NCI-H2196 (cell line): ENCODE measurements at regions not wholly inside any gene's neighbourhood (a gene's known extent, or its start where the extent isn't known, plus 50 kb on each side); places are given as distances from the start of the nearest gene placed in this dataset.
"Not testable (repeated sequence)": the region's sequence is repeated elsewhere in the genome, so short reads cannot be mapped to it uniquely, and the experiment has no call there.

Source experiments
- DNase-seq: peaks from one replicate; lab custom pipeline; 2025; ENCODE audit not compliant: unreplicated experiment; lab: John Stamatoyannopoulos, UW

- DNase-seq, result not testable (repeated sequence)
These were observed 51.6 kb upstream of the MAP4K4 start for GRCh38 chr2:101645886-101646285.

DNA sequence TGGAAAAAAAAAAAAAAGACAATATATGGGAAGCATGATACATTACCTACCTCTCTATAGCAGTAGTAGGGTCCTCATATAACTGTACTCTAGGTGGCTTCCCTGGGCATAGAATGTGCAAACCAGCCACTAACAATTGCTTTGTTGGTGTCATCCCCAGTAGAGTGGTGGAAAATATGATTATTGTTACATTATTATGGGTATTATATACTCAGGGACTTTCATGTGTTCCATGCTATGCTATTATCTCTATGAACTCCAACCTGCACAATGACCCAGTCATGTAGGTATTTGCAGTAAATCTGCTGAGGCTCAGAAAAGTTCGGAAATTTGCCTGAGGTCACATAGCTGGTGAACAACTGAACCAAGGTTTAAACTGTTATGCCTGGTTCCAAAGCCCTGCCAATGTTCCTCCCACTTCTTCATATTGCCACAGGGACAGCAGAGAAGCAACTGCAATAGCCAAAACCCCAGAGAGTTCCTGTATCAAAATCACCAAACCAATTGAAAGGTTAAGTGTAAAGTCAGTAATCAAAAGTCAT is 52.6 kb upstream of the MAP4K4 start:
- DNase-seq, result no peak

GRCh38 chr2:101643004-101643524 is 54.4 kb upstream of the MAP4K4 start:
- DNase-seq, result no peak

GRCh38 chr2:101638817-101639605 is 58.5 kb upstream of the MAP4K4 start:
- no peak for DNase-seq

DNA sequence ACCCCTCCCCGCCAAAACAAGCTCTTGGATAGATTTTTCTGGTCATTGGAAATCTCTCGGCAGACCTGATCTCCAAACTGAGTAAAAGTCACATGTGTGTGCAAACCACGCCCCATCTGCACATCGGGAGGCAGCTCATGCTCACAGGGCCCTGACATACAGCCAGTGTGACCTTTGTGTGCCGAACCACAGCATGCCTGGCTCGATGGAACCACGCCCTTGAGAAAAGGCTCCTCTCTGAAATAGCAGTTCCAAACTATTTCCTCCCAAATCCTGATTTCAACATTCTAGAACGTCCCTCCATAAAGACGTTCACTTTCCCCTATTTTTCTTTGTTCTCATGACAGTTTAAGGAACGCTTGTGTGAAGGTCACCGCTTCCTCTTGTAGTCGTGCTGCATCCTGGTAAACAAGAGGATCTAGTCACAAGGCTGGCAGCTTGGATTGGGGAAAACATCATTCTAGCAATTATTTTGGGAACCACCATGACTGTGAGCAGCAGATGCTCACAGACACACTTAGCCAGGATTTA is 59.3 kb upstream of the MAP4K4 start:
- no peak for DNase-seq

- DNase-seq, result peak; percentile 91
These were observed 67.1 kb upstream of the MAP4K4 start for GRCh38 chr2:101630224-101630949.

GRCh38 chr2:101628030-101628392 is 69.5 kb upstream of the MAP4K4 start:
- no peak for DNase-seq

GRCh38 chr2:101627285-101628029 is 70.0 kb upstream of the MAP4K4 start:
- no peak for DNase-seq

GRCh38 chr2:101625814-101626213 is 71.7 kb upstream of the MAP4K4 start:
- DNase-seq, result not testable (repeated sequence)

DNA sequence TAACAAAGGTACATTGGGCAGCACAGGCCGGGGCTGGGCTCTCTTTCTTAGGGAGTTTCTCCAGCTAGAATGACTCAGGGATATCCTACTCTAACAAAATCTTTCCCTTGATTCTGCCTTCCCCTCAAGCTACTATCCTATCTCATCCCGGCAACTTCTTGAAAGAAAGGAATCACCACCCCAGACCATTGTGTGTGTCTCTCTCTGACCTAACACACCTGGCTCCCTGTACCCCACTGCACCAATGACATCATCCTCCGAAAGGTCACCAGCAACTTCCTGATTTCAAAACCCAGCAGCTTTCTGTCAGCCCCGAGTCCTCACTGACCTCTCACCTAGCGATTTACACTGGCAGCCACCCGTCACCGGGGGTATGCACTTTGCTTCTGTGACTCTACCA is 72.1 kb upstream of the MAP4K4 start:
- DNase-seq, result no peak

- DNase-seq, result no peak
These were observed 72.7 kb upstream of the MAP4K4 start for GRCh38 chr2:101624706-101625332.

DNA sequence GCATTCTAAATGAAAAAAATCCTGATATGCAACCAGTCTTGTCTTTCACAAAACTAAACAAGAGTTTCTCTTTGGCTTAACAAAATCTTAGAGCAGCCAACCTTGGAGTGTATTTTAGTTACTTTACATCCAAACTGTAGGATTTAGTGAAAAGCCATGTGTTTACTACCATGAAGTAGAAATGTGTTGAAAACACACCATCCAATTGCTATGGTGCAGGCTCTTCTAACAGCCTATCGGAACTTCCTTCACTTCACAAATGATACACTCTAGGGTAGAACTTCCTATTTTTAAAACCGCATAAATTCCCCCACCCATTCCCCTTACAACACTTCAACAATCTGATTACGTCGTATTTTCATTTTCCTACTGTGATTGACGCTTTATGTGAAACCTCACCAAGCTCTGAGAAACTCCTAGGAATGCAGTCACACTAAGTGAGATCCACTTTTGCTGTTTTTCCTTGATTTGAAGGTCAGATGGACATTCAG is 74.4 kb upstream of the MAP4K4 start:
- no peak for DNase-seq

GRCh38 chr2:101622210-101623030 is 75.1 kb upstream of the MAP4K4 start:
- no peak for DNase-seq

GRCh38 chr2:101619191-101619591 is 78.3 kb upstream of the MAP4K4 start:
- DNase-seq, result no peak

- DNase-seq, result no peak
These were observed 79.7 kb upstream of the MAP4K4 start for GRCh38 chr2:101617796-101618195.

- no peak for DNase-seq
These were observed 80.3 kb upstream of the MAP4K4 start for GRCh38 chr2:101617188-101617587.

DNA sequence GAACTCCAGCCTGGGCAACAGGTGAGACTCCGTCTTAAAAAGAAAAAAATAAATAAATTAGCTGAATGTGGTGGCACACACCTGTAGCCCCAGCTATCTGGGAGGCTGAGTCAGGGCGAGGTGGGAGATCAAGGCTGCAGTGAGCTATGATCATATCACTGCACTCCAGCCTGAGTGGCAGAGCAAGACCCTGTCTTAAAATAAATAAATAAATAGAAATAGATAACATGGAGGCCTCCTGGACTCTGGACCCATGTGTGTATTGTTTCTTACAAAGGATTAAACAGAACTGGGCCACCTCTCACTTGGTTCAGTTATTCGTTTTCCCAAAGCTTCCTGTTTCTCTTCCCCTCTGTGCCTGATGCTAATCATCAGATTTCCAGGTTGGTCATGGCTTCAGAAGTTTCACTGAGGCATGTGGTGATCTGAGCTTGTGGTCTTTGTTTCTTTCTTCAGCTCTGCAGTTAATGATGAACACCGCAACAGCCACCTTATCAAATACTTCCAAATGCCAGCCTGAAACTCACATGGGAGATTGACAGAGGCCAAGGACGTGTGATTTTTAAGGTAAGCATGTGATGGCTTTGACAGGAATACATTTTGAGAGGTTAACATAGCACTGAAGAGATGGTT is 83.3 kb upstream of the MAP4K4 start:
- no peak for DNase-seq

DNA sequence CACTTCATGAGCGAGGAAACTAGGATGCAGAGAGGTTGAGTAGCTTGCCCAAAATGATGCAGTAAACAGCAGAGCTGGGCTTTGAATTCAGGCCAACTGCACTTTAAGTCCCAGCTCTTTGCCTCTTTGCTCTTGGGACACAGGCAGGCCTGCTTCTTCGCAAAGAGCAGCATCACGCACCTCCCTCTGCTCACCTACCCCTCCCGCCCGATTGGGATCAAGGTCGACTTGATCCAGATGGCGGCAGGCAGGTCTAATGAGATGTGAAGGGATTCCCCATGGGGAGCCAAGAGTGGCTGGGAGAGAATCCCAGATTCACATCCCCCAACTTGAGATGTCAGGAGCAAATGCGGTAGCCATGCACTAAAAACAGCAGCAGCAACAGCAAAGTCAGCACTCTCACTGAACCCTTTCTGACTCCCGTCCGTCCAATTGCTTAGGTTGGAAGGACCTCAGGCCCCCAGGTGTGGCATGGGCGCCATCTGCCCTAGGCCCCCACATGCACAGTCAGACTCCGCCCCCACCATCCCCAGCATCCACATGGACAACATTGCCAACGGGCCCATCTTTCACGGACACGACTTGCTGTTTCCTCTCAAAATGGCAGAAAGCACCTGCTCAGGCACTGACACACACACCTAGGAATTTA is 84.3 kb upstream of the MAP4K4 start:
- DNase-seq, result no peak

DNA sequence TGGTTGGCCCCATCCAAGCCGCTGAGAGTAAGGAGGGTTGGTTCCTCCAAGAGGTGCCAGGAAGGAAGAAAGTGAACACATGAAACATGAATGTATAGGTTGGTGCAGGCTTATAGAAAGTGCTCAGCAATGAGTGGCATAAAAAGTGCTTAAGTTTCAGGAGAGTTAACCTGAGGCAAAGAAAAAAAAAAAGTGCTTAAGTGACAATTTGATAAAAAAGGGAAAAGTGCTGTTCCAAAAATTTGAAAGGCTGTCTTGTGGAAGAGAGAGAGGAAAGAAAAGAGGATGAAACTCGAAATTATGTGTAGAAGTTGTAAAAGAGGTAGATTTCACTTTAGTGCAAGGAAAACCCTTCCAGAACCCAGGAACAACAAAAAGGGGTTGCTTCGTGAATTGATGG is 85.5 kb upstream of the MAP4K4 start:
- no peak for DNase-seq
